Choroid plexus epithelial cell (primary cell): ENCODE measurements at regions not wholly inside any gene's neighbourhood (a gene's known extent, or its start where the extent isn't known, plus 50 kb on each side); places are given as distances from the start of the nearest gene placed in this dataset.

Source experiments
- DNase-seq: peaks from one replicate; pipeline ENCODE4 v3.0.0-alpha.2; 2010; ENCODE audit warnings: low read depth
- H3K4me3 ChIP-seq: 2 replicates; pipeline ENCODE4 v1.5.1; 2011; ENCODE audit warnings: low read depth, mild to moderate bottlenecking, control low read depth, low read length, moderate library complexity
- TF ChIP-seq, protein P1 (sequence below): conservative IDR thresholded peaks from 2 replicates; pipeline ENCODE4 v1.5.1; 2011; ENCODE audit warnings: low read depth, mild to moderate bottlenecking, control low read depth, inconsistent platforms, low read length, moderate library complexity

DNA sequence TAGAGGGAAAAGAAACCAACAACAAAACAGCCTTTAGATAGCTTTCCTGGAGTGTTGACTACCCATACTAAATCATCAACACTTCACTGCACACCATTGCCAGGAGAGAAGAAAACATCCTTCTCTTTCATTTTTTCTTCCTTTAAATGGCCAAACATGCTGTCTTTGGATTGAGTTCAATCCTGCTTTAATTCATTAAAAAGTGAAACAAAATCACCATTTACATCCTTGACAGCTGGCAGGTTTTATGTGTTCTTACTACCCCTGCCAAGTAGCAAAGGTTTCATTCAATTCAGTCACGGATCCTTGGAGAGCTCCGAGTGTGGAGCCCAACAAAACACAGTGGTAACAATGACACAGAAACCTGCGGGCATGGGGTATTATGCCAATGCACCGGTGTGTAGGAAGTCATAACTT lies 568.3 kb downstream of the ANKRD50 start:
- DNase-seq = no peak
- no peak overlapping the region for H3K4me3 ChIP-seq
- TF ChIP-seq, protein P1, sequence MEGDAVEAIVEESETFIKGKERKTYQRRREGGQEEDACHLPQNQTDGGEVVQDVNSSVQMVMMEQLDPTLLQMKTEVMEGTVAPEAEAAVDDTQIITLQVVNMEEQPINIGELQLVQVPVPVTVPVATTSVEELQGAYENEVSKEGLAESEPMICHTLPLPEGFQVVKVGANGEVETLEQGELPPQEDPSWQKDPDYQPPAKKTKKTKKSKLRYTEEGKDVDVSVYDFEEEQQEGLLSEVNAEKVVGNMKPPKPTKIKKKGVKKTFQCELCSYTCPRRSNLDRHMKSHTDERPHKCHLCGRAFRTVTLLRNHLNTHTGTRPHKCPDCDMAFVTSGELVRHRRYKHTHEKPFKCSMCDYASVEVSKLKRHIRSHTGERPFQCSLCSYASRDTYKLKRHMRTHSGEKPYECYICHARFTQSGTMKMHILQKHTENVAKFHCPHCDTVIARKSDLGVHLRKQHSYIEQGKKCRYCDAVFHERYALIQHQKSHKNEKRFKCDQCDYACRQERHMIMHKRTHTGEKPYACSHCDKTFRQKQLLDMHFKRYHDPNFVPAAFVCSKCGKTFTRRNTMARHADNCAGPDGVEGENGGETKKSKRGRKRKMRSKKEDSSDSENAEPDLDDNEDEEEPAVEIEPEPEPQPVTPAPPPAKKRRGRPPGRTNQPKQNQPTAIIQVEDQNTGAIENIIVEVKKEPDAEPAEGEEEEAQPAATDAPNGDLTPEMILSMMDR = no peak

DNA sequence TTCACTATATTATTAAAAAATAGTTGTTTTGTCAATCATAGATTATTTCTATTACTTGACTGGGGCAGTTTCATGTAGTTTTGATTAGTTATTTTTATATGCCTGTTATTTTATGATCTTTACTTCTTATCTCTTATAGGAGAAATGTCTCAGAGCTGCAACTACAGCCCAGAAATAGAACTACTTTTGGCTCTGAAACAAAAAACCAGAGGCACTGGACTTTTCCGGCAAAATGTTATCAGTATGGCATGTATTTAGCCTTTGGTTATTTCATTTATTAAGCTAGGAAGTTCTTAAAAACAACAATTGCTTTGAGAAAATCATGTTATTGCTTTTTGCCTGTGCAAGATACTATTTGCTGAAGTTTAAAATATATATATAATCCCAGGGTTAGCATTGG lies 566.5 kb downstream of the ANKRD50 start:
- DNase-seq = no peak
- TF ChIP-seq, protein P1 = no peak

DNA sequence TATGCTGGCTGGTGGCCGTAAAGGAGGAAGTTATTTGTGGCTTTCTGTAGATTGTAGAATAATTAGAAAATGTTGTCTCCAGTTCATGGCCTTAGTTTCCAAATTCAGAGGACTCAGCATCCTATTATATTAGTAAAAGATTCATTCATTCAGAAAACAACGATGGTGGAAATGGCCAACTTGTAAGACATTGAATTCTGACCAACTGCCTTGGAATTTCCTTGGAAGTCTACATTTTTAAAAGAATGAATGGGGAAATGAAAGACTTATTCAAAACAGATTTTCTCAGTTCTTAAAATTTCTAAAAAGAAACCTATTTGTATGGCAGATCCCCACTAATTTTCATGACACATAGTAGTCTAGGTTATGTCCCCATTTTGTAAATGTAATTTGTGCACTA lies 561.5 kb downstream of the ANKRD50 start:
- TF ChIP-seq, protein P1 = no peak
- DNase-seq = no peak
- H3K4me3 ChIP-seq = no peak overlapping the region

More for the DNA sequence above, 566.5 kb downstream of the ANKRD50 start:
- H3K4me3 ChIP-seq = no peak overlapping the region

DNA sequence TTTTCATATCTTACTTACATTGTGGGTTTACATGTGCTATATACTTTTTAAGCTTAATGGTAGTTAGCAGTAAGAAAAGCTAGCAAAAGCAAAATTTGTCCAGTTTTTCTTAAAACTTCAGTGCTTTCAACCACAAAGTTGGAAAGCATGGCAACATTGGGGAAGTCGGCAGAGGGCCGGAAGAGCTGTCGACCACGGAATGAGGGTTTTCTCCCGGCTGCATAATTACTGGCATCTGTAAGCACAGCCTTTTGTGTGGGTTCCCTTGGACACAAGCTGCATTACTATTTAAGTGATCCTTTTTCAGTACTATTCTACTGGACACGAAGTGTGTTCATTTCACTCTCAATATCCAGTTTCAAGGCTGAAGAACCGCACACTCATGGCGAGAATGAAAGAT lies 560.4 kb downstream of the ANKRD50 start:
- no peak for DNase-seq
- H3K4me3 ChIP-seq = no peak overlapping the region
- TF ChIP-seq, protein P1 = no peak

DNA sequence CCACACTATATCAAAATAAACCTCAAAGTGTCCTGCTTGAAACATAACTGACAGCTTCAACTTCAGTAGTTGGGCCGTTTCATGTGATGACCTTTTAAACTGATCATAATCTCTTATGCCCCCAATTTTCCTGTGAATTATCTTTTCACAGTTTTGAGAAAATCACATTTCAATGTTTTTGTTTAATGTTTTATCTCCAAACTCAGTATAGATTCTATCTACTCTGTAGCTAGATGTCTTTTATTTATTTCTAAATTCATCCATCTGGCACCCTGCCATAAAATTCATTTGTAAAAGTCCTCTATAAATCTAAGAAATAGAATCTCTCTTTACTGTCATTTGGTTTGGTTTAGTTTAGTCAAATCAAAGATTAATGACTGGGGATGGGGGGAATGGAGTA lies 557.3 kb downstream of the ANKRD50 start:
- no peak for DNase-seq
- no peak overlapping the region for H3K4me3 ChIP-seq
- TF ChIP-seq, protein P1 = no peak

DNA sequence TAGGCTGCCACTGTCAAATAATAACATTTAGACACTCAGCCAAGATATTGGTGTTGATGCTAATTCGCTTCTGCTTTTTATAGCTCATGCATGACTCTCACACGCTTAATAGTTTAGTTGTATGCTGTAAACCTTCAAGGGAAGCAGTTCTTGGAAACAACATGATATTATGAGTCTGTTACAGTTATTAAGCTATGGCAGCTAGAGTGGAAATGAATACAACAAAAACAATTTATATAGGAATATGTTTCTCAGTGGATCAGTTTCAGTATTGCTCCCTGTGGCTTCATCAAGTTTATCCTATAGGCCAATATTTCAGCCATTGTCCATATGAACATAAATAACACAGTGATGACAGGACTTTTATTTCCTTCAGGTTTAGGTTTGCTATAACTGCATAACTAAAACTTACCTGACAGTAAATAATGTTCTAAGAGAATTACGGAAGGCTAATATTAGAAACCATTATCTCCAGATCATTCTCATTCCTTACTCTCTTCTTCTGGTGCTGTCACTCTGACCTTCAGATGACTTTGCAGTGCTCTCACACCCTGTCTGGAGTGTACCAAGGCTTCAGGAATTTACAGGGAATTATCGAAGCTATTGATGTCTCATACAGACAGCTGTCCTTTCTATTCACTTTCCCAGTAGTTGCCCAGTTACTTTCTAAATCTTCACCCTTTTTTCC lies 555.0 kb downstream of the ANKRD50 start:
- no peak for DNase-seq
- TF ChIP-seq, protein P1 = no peak
- no peak overlapping the region for H3K4me3 ChIP-seq

DNA sequence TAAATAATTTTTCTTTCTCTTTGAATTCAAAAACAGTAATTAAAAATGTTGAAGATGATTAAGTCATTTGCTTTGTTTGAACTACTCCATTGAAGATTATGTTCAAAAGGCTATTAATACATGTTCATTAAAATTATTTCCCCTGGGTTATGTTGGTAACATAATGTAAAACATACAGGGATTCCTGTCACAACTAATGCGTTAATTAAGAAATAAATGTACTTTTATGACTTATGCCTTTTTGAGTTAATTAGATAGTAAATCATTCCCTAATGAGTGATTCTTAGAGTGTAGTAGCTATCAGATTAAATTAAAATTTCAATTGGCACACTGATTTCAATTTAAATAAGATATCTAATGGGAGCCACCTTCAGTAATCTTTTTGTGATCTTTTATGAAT lies 549.1 kb downstream of the ANKRD50 start:
- no peak for DNase-seq
- TF ChIP-seq, protein P1 = no peak

More for the DNA sequence above, 549.1 kb downstream of the ANKRD50 start:
- H3K4me3 ChIP-seq = no peak overlapping the region
